Testis (tissue), 2 donors: ENCODE measurements at regions not wholly inside any gene's neighbourhood (a gene's known extent, or its start where the extent isn't known, plus 50 kb on each side); places are given as distances from the start of the nearest gene placed in this dataset.

ENCODE experiments used
- POLR2A ChIP-seq: fragments of 450-650 bp; IDR thresholded peaks from one replicate; pipeline ENCODE4 v1.6.1; 2017; ENCODE audit warnings: antibody characterized with exemption, mild to moderate bottlenecking, moderate library complexity
- TF ChIP-seq, protein P1 (sequence below), 3 experiments: fragments of 450-650 bp in 2 of 3; fragments of 200-600 bp in 1 of 3; sonication (generic) in 1 of 3; IDR thresholded peaks; one replicate each; pipeline ENCODE4 v1.5.1; 2016 to 2019; ENCODE audit warnings: antibody characterized with exemption in 3 of 3, mild to moderate bottlenecking in 2 of 3, moderate library complexity in 1 of 3

DNA sequence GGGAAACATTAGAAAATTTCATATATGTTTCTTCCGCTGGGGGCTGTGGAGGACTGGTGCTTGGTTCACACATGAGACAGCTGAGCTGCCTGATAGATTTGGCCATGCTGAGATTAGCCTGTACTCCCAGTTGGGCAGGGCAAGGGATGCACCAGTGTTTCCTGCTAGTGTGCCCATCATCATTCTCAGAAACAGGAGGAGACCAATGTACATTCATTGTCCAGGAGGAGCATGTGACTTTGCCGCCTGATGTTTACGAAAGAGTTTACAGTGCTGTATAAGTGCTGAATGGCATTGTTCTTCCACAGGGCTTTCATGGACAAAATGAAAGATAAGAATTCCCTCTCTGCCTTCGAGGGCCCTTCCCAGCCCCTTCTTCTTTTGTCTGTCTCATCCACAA is 311.1 kb upstream of the THBS1 start:
- no peak for TF ChIP-seq POLR2A
- TF ChIP-seq, protein P1, sequence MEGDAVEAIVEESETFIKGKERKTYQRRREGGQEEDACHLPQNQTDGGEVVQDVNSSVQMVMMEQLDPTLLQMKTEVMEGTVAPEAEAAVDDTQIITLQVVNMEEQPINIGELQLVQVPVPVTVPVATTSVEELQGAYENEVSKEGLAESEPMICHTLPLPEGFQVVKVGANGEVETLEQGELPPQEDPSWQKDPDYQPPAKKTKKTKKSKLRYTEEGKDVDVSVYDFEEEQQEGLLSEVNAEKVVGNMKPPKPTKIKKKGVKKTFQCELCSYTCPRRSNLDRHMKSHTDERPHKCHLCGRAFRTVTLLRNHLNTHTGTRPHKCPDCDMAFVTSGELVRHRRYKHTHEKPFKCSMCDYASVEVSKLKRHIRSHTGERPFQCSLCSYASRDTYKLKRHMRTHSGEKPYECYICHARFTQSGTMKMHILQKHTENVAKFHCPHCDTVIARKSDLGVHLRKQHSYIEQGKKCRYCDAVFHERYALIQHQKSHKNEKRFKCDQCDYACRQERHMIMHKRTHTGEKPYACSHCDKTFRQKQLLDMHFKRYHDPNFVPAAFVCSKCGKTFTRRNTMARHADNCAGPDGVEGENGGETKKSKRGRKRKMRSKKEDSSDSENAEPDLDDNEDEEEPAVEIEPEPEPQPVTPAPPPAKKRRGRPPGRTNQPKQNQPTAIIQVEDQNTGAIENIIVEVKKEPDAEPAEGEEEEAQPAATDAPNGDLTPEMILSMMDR (IDR thresholded peaks at IDR 0.05), result no peak
